Stimulated activated CD4-positive, alpha-beta T cell treated with anti-CD3 and anti-CD28 coated beads, Interleukin-15, amount 100 ng/mL, for 24 hours (primary cell): ENCODE measurements at regions not wholly inside any gene's neighbourhood (a gene's known extent, or its start where the extent isn't known, plus 50 kb on each side); places are given as distances from the start of the nearest gene placed in this dataset.
A peak's percentile ranks its signal among the peaks of the same experiment; 100 is the strongest.

Experiments
- DNase-seq: peaks from one replicate; pipeline ENCODE4 v3.0.0-alpha.2; 2020

DNA sequence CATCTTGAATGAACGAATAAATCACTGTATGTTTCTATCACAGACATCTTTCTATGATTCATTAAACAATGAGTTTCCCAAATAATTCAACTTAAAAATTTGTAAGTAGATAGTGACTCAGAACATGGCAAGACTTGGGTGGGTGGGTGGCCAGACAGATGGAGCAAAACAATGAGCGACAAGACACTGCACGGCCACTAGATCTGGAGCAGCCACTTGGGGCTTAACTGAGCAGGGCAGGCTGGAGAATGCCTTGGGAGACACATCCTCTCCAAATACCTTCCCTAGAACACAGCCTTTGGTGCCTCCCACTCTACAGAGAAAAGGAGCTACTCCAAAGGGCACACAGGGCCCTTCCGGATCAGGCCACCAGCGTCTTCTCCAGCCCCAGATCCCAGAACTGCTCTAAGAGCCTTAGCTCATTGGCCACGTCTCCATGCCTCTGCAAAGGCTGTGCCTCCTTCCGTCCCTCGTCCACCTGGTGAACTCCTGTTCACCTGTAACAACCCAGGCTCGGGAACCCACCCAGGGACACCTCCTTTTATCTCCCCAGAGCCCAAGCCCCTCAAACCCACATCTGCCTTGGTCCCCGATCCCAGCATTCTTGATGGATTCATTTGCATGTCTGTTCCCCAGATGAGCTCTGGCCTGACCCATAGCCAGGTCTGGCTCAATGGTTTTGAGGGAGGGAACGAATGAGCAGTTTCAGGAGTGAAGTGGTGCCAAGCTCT, 134.9 kb upstream of the IQSEC1 start:
- no peak for DNase-seq

DNA sequence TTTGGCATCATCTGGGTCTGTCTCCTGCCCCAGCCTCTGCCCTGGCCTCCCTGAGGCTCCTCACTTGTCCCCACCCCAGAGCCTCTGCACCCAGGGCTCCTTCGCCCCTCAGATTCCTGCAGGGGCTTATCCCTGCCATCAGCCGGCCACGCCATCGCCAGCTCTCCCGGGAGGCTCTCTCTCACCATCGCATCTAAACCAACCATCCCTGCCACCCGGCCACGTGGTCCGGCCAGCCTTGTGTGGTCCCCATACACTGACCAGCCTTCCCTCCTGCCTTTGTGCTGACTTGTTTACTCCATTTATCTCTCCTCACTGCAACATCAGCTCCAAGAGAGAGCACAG, 134.3 kb upstream of the IQSEC1 start:
- no peak for DNase-seq

DNA sequence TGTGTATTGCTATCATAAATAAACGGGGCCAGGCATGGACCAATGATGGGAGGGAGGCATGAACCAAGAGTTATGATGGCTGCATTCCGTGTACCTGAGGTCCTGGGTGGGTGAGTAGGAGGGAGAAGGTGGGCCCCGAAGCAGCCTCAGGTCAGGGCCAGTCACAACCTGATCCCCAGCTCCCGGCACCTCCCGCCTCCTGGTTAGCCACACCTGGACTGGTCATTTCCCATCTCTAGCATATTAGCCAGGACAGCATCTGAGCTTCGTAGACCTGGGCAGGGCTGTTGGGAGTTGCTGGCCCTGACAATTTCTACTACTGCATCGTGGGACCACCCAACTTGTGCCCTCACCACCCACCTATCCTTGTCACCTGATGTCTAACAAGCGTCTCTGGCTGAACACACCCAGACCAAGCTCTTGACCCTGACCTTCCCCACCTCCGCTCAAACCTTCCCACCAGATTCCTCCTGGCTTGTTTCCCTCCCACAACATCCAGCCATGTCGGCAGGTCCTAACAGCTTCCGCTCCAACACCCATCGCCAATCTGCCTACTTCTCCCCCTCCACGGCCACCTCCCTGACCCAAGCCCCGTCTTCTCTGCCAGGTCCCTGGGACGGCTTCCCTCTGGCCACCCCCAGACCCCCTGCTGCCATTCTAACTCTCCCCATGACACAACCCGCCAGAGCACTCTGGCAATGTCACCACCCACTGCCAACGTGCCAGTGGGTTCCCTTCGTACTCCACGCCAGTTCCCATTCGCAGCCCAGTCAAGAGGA, 133.8 kb upstream of the IQSEC1 start:
- no peak for DNase-seq

DNA sequence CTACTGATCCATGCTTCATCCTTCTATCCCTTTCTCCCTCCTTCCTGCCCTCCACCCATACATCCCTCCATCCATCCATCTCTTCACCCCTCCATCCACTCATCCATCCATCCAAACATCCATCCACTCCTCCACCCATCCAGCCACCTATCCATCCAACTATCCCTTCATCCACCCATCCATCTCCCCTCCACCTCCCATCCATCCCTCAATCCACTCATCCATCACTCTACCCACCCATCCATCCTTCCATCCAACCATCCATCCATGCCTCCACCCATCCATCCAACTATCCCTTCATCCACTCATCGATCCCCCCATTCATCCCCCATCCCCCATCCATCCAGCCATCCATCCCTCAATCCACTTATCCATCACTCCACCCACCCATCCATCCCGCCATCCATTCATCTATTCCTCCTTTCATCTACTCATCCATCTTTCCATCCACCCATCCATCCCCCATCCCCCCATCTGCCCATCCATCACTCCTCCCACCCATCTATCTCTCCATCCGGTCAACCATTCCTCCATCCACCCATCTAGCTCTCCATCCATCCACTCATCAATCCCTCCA, 132.4 kb upstream of the IQSEC1 start:
- no peak for DNase-seq

DNA sequence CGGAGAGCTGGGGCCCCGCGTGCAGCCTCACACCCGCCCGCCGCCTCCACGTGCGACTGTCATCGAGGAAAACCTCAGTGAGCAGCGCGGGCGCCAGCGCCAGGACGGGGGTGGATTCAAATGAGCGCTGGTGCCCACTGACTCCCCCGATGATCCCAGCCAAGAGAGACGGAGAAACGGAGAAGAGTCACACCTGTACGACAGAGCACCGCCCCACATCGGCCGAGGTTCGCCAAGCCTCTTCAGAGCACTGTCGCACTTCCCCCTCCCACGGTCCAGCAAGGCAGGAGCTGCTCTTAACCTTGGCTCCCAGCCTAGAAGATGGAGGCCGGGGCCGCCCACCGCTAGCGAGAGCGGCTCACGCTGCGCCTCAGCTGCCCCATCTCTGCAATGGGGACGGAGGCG, 130.9 kb upstream of the IQSEC1 start:
- DNase-seq, result peak; percentile 25

DNA sequence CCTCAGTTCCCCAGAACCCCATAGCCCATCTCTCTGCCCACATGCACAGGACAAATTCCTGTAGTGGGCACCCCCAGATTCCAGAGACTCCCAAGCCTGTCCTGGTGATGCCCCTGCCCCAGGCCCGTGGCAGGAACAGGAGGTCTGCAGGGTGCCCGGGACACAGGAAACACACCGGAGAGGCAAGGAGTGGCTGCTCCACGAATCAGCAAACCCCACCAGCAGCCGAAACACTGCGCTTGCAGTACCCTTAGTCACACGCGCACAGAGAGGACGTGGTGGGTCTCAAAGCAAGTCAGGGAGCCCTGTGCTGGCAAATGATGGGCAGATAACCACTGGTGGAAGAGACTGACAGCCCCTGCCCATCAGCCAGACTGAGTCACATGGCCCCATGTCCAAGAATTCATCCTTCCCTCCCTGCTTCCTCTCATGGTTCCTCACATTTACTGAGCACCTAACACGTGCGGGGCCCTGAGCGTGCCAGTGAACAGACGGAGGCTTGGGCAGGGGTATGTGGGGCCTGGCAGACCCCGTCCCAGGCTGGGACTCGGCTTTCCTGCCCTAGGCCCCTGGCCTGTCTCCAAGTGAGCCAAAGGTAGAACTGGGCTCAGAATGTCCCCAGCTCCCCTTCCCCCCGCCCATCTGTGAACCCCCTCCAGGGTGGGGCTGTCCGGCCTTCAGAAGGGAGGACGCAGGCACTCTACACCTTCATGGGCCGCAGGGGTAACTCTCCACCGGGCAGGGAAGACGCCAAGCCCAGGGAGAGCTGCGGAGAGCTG, 130.4 kb upstream of the IQSEC1 start:
- no peak for DNase-seq

DNA sequence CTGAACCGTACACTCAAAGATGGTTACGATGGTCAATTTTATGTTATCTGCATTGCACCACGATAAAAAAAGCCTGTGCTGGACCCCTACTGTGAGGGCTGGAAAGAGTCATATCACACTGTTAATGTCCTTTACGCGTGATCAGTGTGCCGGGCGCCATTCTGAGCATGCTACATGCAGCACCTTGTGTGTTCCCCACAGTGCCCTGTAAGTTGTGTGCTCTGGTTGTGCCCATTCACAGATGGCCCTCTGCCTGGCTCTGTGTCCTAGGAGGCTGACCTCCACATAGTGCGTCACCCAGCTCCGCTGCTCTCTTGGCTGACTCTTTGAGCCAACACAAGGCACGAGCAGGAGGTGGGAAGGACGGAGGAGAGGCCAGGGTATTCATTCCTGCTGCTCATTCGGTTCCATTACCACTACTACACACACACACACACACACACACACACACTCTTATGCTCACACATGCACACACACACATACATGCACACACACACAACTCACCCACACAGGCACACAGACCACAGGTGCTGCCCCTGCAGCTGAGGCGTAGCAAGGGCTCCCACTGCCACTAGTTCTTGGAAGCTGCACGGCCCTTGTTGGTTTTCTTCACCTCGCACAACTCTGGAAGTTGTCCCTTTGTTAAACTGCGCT, 129.6 kb upstream of the IQSEC1 start:
- DNase-seq, result no peak

DNA sequence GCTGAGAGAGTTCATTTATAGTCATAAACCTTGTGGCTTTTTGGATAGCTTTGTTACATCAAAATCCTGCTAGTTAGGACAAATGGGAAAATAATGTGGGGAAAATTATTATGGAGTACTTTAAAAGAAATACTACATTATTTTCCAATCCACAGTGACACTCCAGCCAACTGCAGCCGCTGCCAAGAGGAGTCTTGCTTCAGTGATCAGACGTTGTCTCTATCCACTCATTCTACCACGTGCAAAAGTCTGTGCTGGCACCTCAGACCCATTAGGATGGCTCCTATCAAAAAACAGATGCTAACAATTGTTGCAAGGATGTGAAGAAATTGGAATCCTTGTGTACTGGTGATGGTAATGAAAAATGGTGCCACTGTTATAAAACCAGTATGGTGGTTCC, 128.6 kb upstream of the IQSEC1 start:
- DNase-seq, result no peak

DNA sequence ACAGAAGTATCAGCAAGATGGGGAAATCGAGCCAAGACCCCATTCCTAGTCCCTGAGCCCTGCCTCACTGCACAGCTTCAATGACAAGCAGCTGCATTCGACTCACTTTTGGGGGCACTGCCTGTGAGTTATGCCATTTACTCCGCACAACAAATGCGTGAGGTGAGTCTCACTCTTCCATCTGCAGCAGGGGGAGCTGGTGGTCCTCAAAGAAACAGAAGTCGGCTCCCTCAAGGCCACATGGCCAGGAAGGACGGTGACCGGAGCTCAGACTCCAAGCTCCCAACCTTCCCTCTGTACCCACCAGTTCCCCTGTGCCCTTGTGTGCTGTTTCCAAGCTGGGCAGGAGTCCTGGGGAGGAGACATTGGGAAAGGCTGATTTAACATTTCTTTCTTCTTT, 127.7 kb upstream of the IQSEC1 start:
- no peak for DNase-seq

DNA sequence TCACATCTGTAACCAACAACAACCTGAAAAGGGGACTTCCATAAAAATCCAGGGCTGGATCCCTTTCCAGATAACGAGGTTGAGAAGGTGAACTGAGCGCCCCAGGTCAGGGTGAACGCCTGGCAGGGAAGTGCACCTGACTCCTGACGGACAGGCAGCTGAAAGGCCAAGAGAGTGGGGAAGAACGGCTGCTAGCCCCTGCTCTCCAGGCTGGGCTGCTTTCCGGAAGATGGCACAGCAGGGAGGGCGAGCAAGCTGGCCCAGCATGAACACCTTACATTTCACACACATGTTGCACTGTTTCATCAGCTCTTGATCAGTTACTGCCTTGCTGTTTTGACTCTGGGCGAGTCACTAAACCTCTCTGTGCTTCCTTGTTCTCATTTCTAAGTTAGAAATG, 127.2 kb upstream of the IQSEC1 start:
- DNase-seq, result no peak

DNA sequence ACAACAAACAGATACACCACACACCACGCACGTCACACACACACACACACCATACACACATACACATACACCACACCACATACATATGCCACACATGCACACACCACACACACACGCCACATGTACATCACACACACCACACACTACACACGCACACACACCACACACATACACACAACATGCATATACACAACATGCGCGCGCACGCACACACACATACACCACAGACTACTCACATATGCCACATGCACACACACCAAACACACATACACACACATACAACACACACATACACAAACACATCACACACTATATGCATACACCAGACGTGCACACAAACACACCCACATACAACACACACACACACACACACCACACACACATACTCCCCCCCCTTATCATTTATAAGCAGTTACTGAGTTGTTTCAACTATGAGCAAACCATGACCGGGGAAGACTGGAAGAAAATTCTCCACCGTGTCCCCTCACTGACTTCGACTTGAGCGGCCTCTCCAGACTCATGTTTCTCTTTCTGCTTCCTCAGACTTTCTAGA, 126.7 kb upstream of the IQSEC1 start:
- DNase-seq, result no peak

DNA sequence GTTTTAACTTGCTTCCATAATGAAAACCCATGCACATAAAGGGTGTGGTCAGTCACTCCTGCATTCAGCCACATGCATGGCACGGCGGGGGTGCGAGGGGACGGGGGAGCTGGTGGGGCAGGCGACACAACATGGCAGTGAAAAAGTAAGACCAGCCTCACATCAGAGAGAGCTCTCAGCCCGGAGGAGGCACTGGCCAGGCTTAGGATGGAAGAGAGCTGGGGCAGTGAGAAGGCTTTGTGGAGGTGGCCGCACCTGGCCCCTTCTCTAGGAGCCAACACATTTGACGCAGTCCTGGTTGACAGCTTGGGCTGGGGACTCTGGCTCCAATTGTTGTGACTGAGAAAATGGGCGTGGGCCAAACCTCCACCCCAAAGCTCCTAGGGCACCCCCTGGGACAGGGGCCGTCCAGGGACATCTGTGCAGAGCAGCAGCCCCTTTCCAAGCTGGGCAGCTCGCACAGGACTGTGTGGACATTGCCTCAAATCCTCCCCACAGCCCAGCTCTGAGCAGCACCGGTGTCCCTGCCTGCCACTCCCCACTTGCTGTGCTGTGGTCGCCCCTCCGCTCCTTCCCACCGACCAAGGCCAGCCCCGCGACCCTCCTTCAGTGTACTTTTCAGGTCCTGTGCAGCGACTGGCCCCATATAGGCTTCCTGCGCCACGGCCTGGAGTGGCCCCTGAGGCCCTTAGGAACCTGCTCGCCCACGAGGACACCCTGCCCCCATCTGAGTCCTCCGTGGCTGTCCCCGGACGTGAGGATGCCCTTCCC, 126.0 kb upstream of the IQSEC1 start:
- no peak for DNase-seq

DNA sequence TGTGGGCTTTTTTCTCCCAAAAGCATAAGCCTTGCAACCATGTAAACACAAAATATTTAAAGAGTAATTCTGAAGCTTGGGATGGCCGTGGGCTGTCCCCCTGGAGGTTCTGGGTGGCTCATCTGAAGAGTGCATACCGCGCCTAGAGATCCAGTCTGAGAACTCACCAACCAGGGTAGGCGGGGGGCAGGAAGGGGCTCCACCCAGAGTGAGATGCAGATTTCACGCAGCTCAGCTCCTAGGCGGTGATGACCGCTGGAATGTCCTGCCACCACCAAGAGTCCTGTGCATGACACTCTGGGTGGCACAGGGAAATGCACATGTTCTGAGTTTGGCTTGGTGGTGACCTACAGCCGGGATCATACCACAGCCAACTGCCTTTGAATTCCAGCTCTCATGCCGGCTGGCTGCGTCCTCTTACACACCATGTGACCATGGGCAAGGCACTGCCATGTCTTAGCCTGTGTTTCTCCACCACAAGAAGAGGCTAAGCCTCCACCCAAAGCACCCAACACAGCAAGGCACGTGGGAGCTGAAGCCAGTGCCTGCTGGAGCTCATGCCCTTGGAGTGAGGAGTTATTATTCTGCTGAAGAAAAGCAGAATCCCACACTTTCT, 125.1 kb upstream of the IQSEC1 start:
- DNase-seq, result no peak

DNA sequence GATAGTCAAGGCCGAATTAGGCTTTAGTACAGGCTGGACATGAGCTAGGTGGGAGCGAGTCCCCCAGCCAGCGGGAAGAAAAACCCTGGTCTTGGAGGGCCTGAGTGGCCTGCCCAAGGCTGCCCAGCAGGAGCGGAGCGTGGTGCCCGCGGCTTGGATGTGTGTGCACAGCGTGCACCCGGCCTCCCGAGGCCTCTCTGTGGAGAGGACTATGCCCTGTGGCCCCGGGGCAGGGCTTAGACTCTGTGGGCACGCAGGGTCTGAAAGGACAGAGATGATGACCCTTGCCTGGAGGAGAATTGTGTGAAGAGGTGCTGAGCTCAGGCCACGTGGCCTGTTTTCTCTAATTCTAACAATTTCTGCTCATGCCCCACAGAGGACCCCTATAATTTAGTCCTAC, 124.6 kb upstream of the IQSEC1 start:
- DNase-seq, result no peak

DNA sequence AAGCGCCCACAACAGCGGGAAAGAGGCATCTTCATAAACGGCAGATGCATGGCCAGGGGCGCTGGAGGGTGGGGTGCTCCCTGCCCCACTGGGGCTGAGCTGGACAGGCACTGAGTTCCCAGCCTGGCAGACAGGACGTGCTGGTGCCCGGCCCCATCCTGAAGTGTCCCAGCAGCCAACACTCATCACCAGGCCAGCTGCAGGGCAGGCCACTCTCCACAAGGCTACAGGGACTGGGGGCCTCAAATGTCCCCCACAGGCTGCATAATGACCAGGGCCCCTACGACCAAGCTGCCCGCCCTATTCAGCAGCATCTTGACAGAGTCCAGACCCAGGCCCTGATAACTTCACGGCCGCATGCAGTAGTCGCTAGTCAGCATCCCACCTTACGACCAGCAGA, 124.1 kb upstream of the IQSEC1 start:
- DNase-seq, result no peak

DNA sequence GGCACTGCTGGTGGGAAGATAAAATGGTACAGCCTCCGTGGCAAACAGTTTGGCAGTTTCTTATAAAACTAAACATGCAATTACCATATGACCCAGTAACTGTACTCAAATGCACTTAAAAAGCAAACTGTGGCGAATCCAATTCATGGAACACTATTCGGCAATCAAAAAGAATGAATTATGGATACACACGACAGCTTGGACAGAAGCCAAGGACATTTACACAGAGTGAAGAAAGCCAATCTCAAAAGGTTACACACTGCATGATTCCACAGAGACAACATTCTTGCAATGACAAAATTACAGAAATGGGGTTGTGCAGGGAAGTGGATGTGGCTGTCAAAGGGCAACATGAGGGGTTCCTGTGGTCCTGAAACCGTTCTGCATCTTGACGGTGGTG, 122.1 kb upstream of the IQSEC1 start:
- DNase-seq, result no peak

DNA sequence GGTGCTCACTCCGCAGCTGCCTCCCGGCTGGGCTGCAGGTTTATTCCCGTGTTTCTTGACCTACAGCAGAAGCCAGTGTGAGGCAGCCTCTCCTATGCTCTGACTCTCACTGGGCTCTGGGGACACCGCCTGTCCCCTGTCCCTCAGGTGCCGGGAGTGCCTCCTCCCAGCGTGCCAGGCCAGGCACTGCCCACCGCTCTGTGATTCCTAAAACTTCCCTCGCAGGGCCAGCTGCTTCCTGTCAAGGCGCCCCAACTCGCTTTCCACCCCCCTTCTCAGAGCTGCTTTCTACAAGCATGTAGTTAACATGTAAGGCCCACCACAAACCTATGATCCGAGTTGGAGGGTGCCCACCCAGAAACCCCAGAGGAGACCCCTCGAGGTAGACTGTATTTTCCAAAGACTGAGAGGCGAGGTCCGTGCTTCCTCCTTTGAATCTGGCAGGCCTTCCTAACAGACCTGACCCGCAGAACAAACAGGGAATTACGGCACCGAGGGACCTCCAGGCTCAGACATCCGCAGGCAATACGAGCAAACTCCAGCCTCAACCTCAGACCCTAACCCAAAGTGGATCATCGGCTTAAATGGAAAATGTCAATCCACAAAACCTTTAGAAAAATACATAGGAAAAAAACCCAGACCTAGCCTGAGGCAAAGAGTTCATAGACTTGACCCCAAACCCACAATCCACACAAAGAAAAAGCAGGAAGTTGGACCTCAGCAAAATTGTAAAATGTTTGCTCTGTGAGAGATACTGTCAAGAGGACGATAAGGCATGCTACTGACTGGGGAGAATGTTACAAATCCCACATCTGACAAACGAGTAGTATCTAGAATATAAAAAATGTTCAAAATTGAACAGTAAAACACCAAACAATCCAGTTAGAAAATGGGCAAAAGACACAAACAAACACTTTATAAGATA, 121.3 kb upstream of the IQSEC1 start:
- DNase-seq, result no peak

DNA sequence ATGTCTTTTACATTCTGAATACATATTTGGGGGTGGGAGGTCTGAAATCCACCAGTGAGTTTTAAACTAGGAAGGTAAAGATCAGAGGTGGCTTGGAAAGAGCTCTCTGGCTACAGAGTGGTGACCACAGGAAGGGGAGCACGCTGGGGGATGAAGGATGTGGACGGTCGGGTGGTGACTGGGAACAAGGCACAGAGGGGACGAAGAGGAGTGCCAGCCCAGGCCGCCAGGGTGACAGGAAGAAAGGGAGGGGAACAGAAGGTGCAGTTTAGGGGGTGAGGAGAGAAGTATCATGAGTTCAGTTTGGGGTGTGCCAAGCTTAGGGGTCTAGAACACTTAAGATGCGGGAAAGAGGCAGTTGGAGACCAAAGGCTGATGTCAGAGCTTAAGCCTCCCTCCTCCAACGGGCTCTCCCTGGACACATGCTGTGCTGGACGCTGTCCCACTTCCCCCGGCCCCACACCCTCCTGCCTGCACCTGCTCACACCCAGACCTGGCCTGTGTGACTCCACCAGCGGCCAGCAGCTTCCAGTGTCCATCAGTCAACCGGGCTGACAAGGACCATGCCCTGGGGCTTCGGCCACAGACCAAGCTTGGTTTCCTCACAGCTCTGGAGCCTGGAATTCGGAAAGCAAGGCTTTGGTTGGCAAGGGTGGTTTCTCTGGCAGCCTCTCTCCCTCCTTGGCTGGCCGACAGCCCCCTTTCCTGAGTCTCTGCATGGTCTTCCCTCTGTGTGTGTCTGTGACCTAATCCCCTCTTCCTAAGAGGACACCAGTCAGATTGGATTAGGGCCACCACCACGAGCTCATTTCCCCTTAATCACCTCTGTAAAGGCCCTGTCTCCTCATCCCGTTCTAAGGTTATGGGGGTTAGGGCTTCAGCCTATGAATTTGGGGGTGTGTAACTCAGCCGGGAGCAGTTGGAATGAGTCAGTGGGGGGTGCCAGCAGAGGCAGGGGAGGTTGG, 120.4 kb upstream of the IQSEC1 start:
- DNase-seq, result no peak
